HG02852 (cell line): ENCODE measurements at regions not wholly inside any gene's neighbourhood (a gene's known extent, or its start where the extent isn't known, plus 50 kb on each side); places are given as distances from the start of the nearest gene placed in this dataset.
"Not testable (repeated sequence)": the region's sequence is repeated elsewhere in the genome, so short reads cannot be mapped to it uniquely, and the experiment has no call there.

ENCODE experiments used
- ATAC-seq: cut with Tn5 transposase; IDR thresholded peaks from one replicate; pipeline ENCODE4 v1.9.1; 2021; ENCODE audit warnings: mild to moderate bottlenecking, moderate library complexity; ENCODE audit not compliant: unreplicated experiment

GRCh38 chr6:12603673-12604049 is 112.9 kb upstream of the PHACTR1 start:
- no peak for ATAC-seq

- ATAC-seq, result no peak
These were observed 110.7 kb upstream of the PHACTR1 start for GRCh38 chr6:12605888-12606345.

GRCh38 chr6:12606616-12607015 is 110.0 kb upstream of the PHACTR1 start:
- no peak for ATAC-seq

- peak; percentile 78 for ATAC-seq
These were observed 108.3 kb upstream of the PHACTR1 start for GRCh38 chr6:12608016-12608860.

- ATAC-seq, result peak; percentile 27
These were observed 107.7 kb upstream of the PHACTR1 start for GRCh38 chr6:12608874-12609273.

- no peak for ATAC-seq
These were observed 106.8 kb upstream of the PHACTR1 start for GRCh38 chr6:12609751-12610150.

GRCh38 chr6:12610862-12611261 is 105.7 kb upstream of the PHACTR1 start:
- ATAC-seq, result no peak

- ATAC-seq, result no peak
These were observed 102.8 kb upstream of the PHACTR1 start for GRCh38 chr6:12613811-12614210.

GRCh38 chr6:12614456-12614855 is 102.1 kb upstream of the PHACTR1 start:
- ATAC-seq, result no peak

- no peak for ATAC-seq
These were observed 98.3 kb upstream of the PHACTR1 start for GRCh38 chr6:12618296-12618695.

- ATAC-seq, result no peak
These were observed 94.8 kb upstream of the PHACTR1 start for GRCh38 chr6:12621754-12622153.

- no peak for ATAC-seq
These were observed 94.0 kb upstream of the PHACTR1 start for GRCh38 chr6:12622566-12622965.

GRCh38 chr6:12624142-12624837 is 92.3 kb upstream of the PHACTR1 start:
- ATAC-seq, result no peak

GRCh38 chr6:12627053-12627452 is 89.5 kb upstream of the PHACTR1 start:
- ATAC-seq, result no peak

GRCh38 chr6:12628327-12628726 is 88.2 kb upstream of the PHACTR1 start:
- no peak for ATAC-seq

GRCh38 chr6:12633746-12634145 is 82.8 kb upstream of the PHACTR1 start:
- not testable (repeated sequence) for ATAC-seq

- no peak for ATAC-seq
These were observed 81.2 kb upstream of the PHACTR1 start for GRCh38 chr6:12635375-12635774.

GRCh38 chr6:12635813-12636212 is 80.8 kb upstream of the PHACTR1 start:
- ATAC-seq, result no peak

GRCh38 chr6:12636336-12636735 is 80.2 kb upstream of the PHACTR1 start:
- no peak for ATAC-seq

- no peak for ATAC-seq
These were observed 78.5 kb upstream of the PHACTR1 start for GRCh38 chr6:12637960-12638641.

- ATAC-seq, result no peak
These were observed 76.1 kb upstream of the PHACTR1 start for GRCh38 chr6:12640438-12640837.

GRCh38 chr6:12641785-12642184 is 74.8 kb upstream of the PHACTR1 start:
- ATAC-seq, result not testable (repeated sequence)
